K562 (cell line): ENCODE measurements at regions not wholly inside any gene's neighbourhood (a gene's known extent, or its start where the extent isn't known, plus 50 kb on each side); places are given as distances from the start of the nearest gene placed in this dataset.

Experiments used
- AFF1 ChIP-seq, 2 experiments: fragments of 450-650 bp; IDR thresholded peaks; 2 replicates each; pipeline ENCODE4 v1.6.1; 2018; ENCODE audit warnings: mild to moderate bottlenecking in 2 of 2, low read depth in 1 of 2; ENCODE audit not compliant: partially characterized antibody in 2 of 2
- CSDE1 ChIP-seq, 2 experiments: fragments of 450-650 bp; IDR thresholded peaks; 2 replicates each; pipeline ENCODE4 v1.6.1; 2016; ENCODE audit warnings: mild to moderate bottlenecking in 1 of 2
- DMBX1 ChIP-seq: fragments of 250-450 bp; sonication (Bioruptor Pico); IDR thresholded peaks from 2 replicates; pipeline ENCODE4 v1.8.0; 2022; ENCODE audit warnings: inconsistent platforms, mild to moderate bottlenecking, moderate library complexity, borderline replicate concordance
- KDM5B ChIP-seq: fragments of 200-600 bp; sonication (generic); IDR thresholded peaks from 2 replicates; pipeline ENCODE4 v1.6.1; 2012; ENCODE audit warnings: low read depth, mild to moderate bottlenecking, moderate library complexity, low read length, control low read depth, inconsistent platforms; ENCODE audit not compliant: insufficient replicate concordance
- MTA2 ChIP-seq: fragments of 450-650 bp; IDR thresholded peaks from 2 replicates; pipeline ENCODE4 v1.6.1; 2016; ENCODE audit warnings: low read depth
- RCOR1 ChIP-seq, 2 experiments: IDR thresholded peaks; 2 replicates each; pipeline ENCODE4 v1.6.1; 2012; ENCODE audit warnings: low read depth in 2 of 2, low read length in 2 of 2, borderline replicate concordance in 1 of 2, improper control_type of control experiment in 1 of 2
- SMARCE1 ChIP-seq: fragments of 450-650 bp; IDR thresholded peaks from 2 replicates; pipeline ENCODE4 v1.7.1; 2016; ENCODE audit warnings: mild to moderate bottlenecking
- STAG1 ChIP-seq: sonication (generic); formaldehyde crosslinking; IDR thresholded peaks from 2 replicates; pipeline ENCODE4 v1.5.0; 2020; ENCODE audit warnings: missing genetic modification reagents, borderline replicate concordance
- TCF15 ChIP-seq: fragments of 250-450 bp; sonication (Bioruptor Pico); IDR thresholded peaks from 2 replicates; pipeline ENCODE4 v1.8.0; 2022; ENCODE audit warnings: moderate library complexity, mild to moderate bottlenecking, inconsistent platforms
- TCF3 ChIP-seq: sonication (generic); formaldehyde crosslinking; IDR thresholded peaks from 2 replicates; pipeline ENCODE4 v1.4.0; 2020; ENCODE audit warnings: mild to moderate bottlenecking, missing genetic modification reagents
- TCFL5 ChIP-seq: fragments of 250-450 bp; sonication (Bioruptor Pico); conservative IDR thresholded peaks from 2 replicates; pipeline ENCODE4 v1.6.1; 2021; ENCODE audit warnings: mild to moderate bottlenecking, moderate library complexity, matching md5 sums
- YY1 ChIP-seq, 3 experiments: IDR thresholded peaks; 2 replicates each; pipeline ENCODE4 v1.6.1; 2011; ENCODE audit warnings: low read length in 2 of 3, mild to moderate bottlenecking in 2 of 3, moderate library complexity in 2 of 3, borderline replicate concordance in 1 of 3, control low read depth in 1 of 3, low read depth in 1 of 3; ENCODE audit not compliant: insufficient read depth in 3 of 3, insufficient replicate concordance in 2 of 3, control insufficient read depth in 1 of 3, insufficient read length in 1 of 3; ENCODE audit errors: extremely low read depth in 1 of 3
- ZBTB7A ChIP-seq: IDR thresholded peaks from 2 replicates; pipeline ENCODE4 v1.6.1; 2011; ENCODE audit warnings: low read depth, mild to moderate bottlenecking, low read length, moderate library complexity, borderline replicate concordance; ENCODE audit not compliant: control insufficient read depth
- ZNF143 ChIP-seq: sonication (generic); formaldehyde crosslinking; IDR thresholded peaks from 2 replicates; pipeline ENCODE4 v1.9.0; 2022; ENCODE audit warnings: mild to moderate bottlenecking, missing genetic modification reagents
- ZNF197 ChIP-seq: fragments of 200-800 bp; sonication (Bioruptor generic); IDR thresholded peaks from 2 replicates; pipeline ENCODE4 v1.6.1; 2016; ENCODE audit warnings: low read depth, missing genetic modification characterization, missing compliant biosample characterization
- ZNF583 ChIP-seq: fragments of 250-450 bp; sonication (Bioruptor Pico); IDR thresholded peaks from 2 replicates; pipeline ENCODE4 v1.4.0; 2020
- ZNF717 ChIP-seq: fragments of 250-450 bp; sonication (Bioruptor Pico); IDR thresholded peaks from 2 replicates; pipeline ENCODE4 v1.5.0; 2021
- TF ChIP-seq, protein P1 (sequence below): sonication (generic); IDR thresholded peaks from 2 replicates; pipeline ENCODE4 v1.6.1; 2016
- TF ChIP-seq, protein P2 (sequence below): IDR thresholded peaks from 2 replicates; pipeline ENCODE4 v1.6.1; 2011; ENCODE audit not compliant: insufficient read length; ENCODE audit errors: extremely low read depth
- TF ChIP-seq, protein P3 (sequence below): fragments of 250-450 bp; sonication (Bioruptor Pico); IDR thresholded peaks from 2 replicates; pipeline ENCODE4 v1.8.0; 2022; ENCODE audit warnings: moderate library complexity, mild to moderate bottlenecking, inconsistent platforms

GRCh38 chr2:41922177-41922576 is 125.6 kb upstream of the PKDCC start (continued):
- TF ChIP-seq YY1 (IDR thresholded peaks at IDR 0.05; ENCODE audit: borderline replicate concordance in 1 of 3, control insufficient read depth in 1 of 3, extremely low read depth in 1 of 3, insufficient read depth in 3 of 3, insufficient read length in 1 of 3, insufficient replicate concordance in 2 of 3, low read depth in 1 of 3, low read length in 2 of 3) (no peak), MTA2 (peak; percentile 81), ZNF717 (no peak), TCFL5 (CRISPR knock-in tag) (no peak), STAG1 (no peak), ZNF583 (CRISPR knock-in tag) (no peak), ZBTB7A (no peak), TCF3 (CRISPR knock-in tag) (peak; percentile 97), CSDE1 (IDR thresholded peaks at IDR 0.05) (no peak), TCF15 (CRISPR knock-in tag) (no peak), ZNF197 (no peak), SMARCE1 (peak; percentile 67; the same call in 1 of the 2 replicates), RCOR1 (IDR thresholded peaks at IDR 0.05; ENCODE audit: borderline replicate concordance in 1 of 2, low read depth in 2 of 2, low read length in 2 of 2) (peak; percentile 96 to 99), KDM5B (no peak), ZNF143 (CRISPR knock-in tag) (no peak), DMBX1 (CRISPR knock-in tag) (peak; percentile 78; the same call in 1 of the 2 replicates), AFF1 (IDR thresholded peaks at IDR 0.05; ENCODE audit: low read depth in 1 of 2, partially characterized antibody in 2 of 2) (no peak)
- TF ChIP-seq, protein P1, sequence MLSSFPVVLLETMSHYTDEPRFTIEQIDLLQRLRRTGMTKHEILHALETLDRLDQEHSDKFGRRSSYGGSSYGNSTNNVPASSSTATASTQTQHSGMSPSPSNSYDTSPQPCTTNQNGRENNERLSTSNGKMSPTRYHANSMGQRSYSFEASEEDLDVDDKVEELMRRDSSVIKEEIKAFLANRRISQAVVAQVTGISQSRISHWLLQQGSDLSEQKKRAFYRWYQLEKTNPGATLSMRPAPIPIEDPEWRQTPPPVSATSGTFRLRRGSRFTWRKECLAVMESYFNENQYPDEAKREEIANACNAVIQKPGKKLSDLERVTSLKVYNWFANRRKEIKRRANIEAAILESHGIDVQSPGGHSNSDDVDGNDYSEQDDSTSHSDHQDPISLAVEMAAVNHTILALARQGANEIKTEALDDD = no peak
- TF ChIP-seq, protein P2, sequence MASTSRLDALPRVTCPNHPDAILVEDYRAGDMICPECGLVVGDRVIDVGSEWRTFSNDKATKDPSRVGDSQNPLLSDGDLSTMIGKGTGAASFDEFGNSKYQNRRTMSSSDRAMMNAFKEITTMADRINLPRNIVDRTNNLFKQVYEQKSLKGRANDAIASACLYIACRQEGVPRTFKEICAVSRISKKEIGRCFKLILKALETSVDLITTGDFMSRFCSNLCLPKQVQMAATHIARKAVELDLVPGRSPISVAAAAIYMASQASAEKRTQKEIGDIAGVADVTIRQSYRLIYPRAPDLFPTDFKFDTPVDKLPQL = no peak
- TF ChIP-seq, protein P3, sequence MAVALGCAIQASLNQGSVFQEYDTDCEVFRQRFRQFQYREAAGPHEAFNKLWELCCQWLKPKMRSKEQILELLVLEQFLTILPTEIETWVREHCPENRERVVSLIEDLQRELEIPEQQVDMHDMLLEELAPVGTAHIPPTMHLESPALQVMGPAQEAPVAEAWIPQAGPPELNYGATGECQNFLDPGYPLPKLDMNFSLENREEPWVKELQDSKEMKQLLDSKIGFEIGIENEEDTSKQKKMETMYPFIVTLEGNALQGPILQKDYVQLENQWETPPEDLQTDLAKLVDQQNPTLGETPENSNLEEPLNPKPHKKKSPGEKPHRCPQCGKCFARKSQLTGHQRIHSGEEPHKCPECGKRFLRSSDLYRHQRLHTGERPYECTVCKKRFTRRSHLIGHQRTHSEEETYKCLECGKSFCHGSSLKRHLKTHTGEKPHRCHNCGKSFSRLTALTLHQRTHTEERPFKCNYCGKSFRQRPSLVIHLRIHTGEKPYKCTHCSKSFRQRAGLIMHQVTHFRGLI (CRISPR knock-in tag) = peak; percentile 62; the same call in 1 of the 2 replicates
